ENCODE measurements at regions not wholly inside any gene's neighbourhood (a gene's known extent, or its start where the extent isn't known, plus 50 kb on each side); places are given as distances from the start of the nearest gene placed in this dataset.

- DNase-seq (ENCODE audit: low read depth in 4 of 4, low spot score in 3 of 4), result no peak
Observed at GRCh38 chr1:239778208-239778813, 313.4 kb upstream of the FMN2 start.

GRCh38 chr1:239779962-239780361, 311.7 kb upstream of the FMN2 start:
- DNase-seq (ENCODE audit: low read depth in 4 of 4, low spot score in 3 of 4), result no peak

- DNase-seq (ENCODE audit: low read depth in 4 of 4, low spot score in 3 of 4), result no peak
Observed at GRCh38 chr1:239784896-239785295, 306.8 kb upstream of the FMN2 start.

GRCh38 chr1:239785576-239785975, 306.1 kb upstream of the FMN2 start:
- DNase-seq (ENCODE audit: low read depth in 4 of 4, low spot score in 3 of 4), result no peak

GRCh38 chr1:239786464-239786863, 305.2 kb upstream of the FMN2 start:
- no peak for DNase-seq (ENCODE audit: low read depth in 4 of 4, low spot score in 3 of 4)

GRCh38 chr1:239792157-239792556, 299.5 kb upstream of the FMN2 start:
- DNase-seq (ENCODE audit: low read depth in 4 of 4, low spot score in 3 of 4), result no peak

- no peak for DNase-seq (ENCODE audit: low read depth in 4 of 4, low spot score in 3 of 4)
Observed at GRCh38 chr1:239795304-239795703, 296.4 kb upstream of the FMN2 start.

GRCh38 chr1:239799617-239800016, 292.1 kb upstream of the FMN2 start:
- no peak for DNase-seq (ENCODE audit: low read depth in 4 of 4, low spot score in 3 of 4)

GRCh38 chr1:239800861-239801260, 290.8 kb upstream of the FMN2 start:
- no peak for DNase-seq (ENCODE audit: low read depth in 4 of 4, low spot score in 3 of 4)

- no peak for DNase-seq (ENCODE audit: low read depth in 4 of 4, low spot score in 3 of 4)
Observed at GRCh38 chr1:239802275-239802674, 289.4 kb upstream of the FMN2 start.

GRCh38 chr1:239803781-239804180, 287.9 kb upstream of the FMN2 start:
- no peak for DNase-seq (ENCODE audit: low read depth in 4 of 4, low spot score in 3 of 4)

GRCh38 chr1:239804266-239804665, 287.4 kb upstream of the FMN2 start:
- DNase-seq (ENCODE audit: low read depth in 4 of 4, low spot score in 3 of 4), result no peak

GRCh38 chr1:239805042-239805441, 286.6 kb upstream of the FMN2 start:
- no peak for DNase-seq (ENCODE audit: low read depth in 4 of 4, low spot score in 3 of 4)

GRCh38 chr1:239805851-239806772, 285.6 kb upstream of the FMN2 start:
- no peak for DNase-seq (ENCODE audit: low read depth in 4 of 4, low spot score in 3 of 4)

- no peak for DNase-seq (ENCODE audit: low read depth in 4 of 4, low spot score in 3 of 4)
Observed at GRCh38 chr1:239806897-239807296, 284.8 kb upstream of the FMN2 start.

- DNase-seq (ENCODE audit: low read depth in 4 of 4, low spot score in 3 of 4), result no peak
Observed at GRCh38 chr1:239807361-239807760, 284.3 kb upstream of the FMN2 start.

- no peak for DNase-seq (ENCODE audit: low read depth in 4 of 4, low spot score in 3 of 4)
Observed at GRCh38 chr1:239810061-239810481, 281.6 kb upstream of the FMN2 start.

- DNase-seq (ENCODE audit: low read depth in 4 of 4, low spot score in 3 of 4), result no peak
Observed at GRCh38 chr1:239811211-239811885, 280.3 kb upstream of the FMN2 start.

- no peak for DNase-seq (ENCODE audit: low read depth in 4 of 4, low spot score in 3 of 4)
Observed at GRCh38 chr1:239812580-239812979, 279.1 kb upstream of the FMN2 start.

GRCh38 chr1:239814306-239814881, 277.3 kb upstream of the FMN2 start:
- no peak for DNase-seq (ENCODE audit: low read depth in 4 of 4, low spot score in 3 of 4)

- DNase-seq (ENCODE audit: low read depth in 4 of 4, low spot score in 3 of 4), result no peak
Observed at GRCh38 chr1:239815074-239815473, 276.6 kb upstream of the FMN2 start.

Measured in right renal pelvis (tissue), 4 donors.